ENCODE measurements at regions not wholly inside any gene's neighbourhood (a gene's known extent, or its start where the extent isn't known, plus 50 kb on each side); places are given as distances from the start of the nearest gene placed in this dataset.

GRCh38 chr3:177883957-177884356 is 652.3 kb upstream of the KCNMB2 start:
- H3K27me3 ChIP-seq = no peaks in the 10 kb centered on the region
- no peak overlapping the region for H3K4me3 ChIP-seq
- H3K36me3 ChIP-seq = no peaks in the 10 kb centered on the region
- TF ChIP-seq POLR2A (IDR thresholded peaks at IDR 0.05) (no peak), CTCF (IDR thresholded peaks at IDR 0.05) (no peak), EP300 (IDR thresholded peaks at IDR 0.05) (no peak), POLR2AphosphoS5 (IDR thresholded peaks at IDR 0.05) (no peak)
- whole genome bisulfite sequencing = 73% methylated on average over 1 of the region's 1 CpG
- no peak overlapping the region for H3K27ac ChIP-seq
- H3K9me3 ChIP-seq = no peaks in the 10 kb centered on the region
- no peak for DNase-seq (ENCODE audit: low spot score in 2 of 2)
- H3K4me1 ChIP-seq = no peaks in the 10 kb centered on the region

GRCh38 chr3:177885063-177885462 is 651.2 kb upstream of the KCNMB2 start:
- no peak overlapping the region for H3K4me3 ChIP-seq
- no peaks in the 10 kb centered on the region for H3K9me3 ChIP-seq
- DNase-seq (ENCODE audit: low spot score in 2 of 2) = no peak
- TF ChIP-seq CTCF (IDR thresholded peaks at IDR 0.05) (no peak), EP300 (IDR thresholded peaks at IDR 0.05) (no peak), POLR2A (IDR thresholded peaks at IDR 0.05) (no peak), POLR2AphosphoS5 (IDR thresholded peaks at IDR 0.05) (no peak)
- H3K36me3 ChIP-seq = no peaks in the 10 kb centered on the region
- 82% methylated on average over 5 of the region's 5 CpGs for WGBS
- H3K4me1 ChIP-seq = no peaks in the 10 kb centered on the region
- no peak overlapping the region for H3K27ac ChIP-seq
- H3K27me3 ChIP-seq = no peaks in the 10 kb centered on the region

GRCh38 chr3:177886501-177886900 is 649.7 kb upstream of the KCNMB2 start:
- 85% methylated on average over 3 of the region's 3 CpGs for WGBS
- H3K27me3 ChIP-seq = no peaks in the 10 kb centered on the region
- H3K4me3 ChIP-seq = no peak overlapping the region
- no peaks in the 10 kb centered on the region for H3K4me1 ChIP-seq
- H3K9me3 ChIP-seq = no peaks in the 10 kb centered on the region
- DNase-seq (ENCODE audit: low spot score in 2 of 2) = no peak
- H3K27ac ChIP-seq = no peak overlapping the region
- TF ChIP-seq EP300 (IDR thresholded peaks at IDR 0.05) (no peak), CTCF (IDR thresholded peaks at IDR 0.05) (no peak), POLR2A (IDR thresholded peaks at IDR 0.05) (no peak), POLR2AphosphoS5 (IDR thresholded peaks at IDR 0.05) (no peak)
- no peaks in the 10 kb centered on the region for H3K36me3 ChIP-seq

- no peak for TF ChIP-seq CTCF (IDR thresholded peaks at IDR 0.05)
- TF ChIP-seq POLR2AphosphoS5 (IDR thresholded peaks at IDR 0.05) = no peak
- TF ChIP-seq POLR2A (IDR thresholded peaks at IDR 0.05) = no peak
- TF ChIP-seq EP300 (IDR thresholded peaks at IDR 0.05) = no peak
- Histone ChIP-seq H3K36me3 (no peaks in the 10 kb centered on the region), H3K4me3 (no peak overlapping the region), H3K27ac (no peak overlapping the region), H3K4me1 (no peaks in the 10 kb centered on the region), H3K27me3 (no peaks in the 10 kb centered on the region), H3K9me3 (no peaks in the 10 kb centered on the region)
- 89% methylated on average over 2 of the region's 2 CpGs for WGBS
- no peak for DNase-seq (ENCODE audit: low spot score in 2 of 2)
Measured at GRCh38 chr3:177887475-177887874, 648.8 kb upstream of the KCNMB2 start.

GRCh38 chr3:177889161-177889560 is 647.1 kb upstream of the KCNMB2 start:
- Histone ChIP-seq H3K4me3 (no peak overlapping the region), H3K4me1 (peaks cover 6% of the 10 kb centered on the region), H3K27me3 (no peaks in the 10 kb centered on the region), H3K36me3 (no peaks in the 10 kb centered on the region), H3K9me3 (no peaks in the 10 kb centered on the region), H3K27ac (no peak overlapping the region)
- TF ChIP-seq CTCF (IDR thresholded peaks at IDR 0.05) (no peak), POLR2AphosphoS5 (IDR thresholded peaks at IDR 0.05) (no peak), POLR2A (IDR thresholded peaks at IDR 0.05) (no peak), EP300 (IDR thresholded peaks at IDR 0.05) (no peak)
- WGBS = 96% methylated on average over 3 of the region's 3 CpGs
- no peak for DNase-seq (ENCODE audit: low spot score in 2 of 2)
